Activated T-helper 1 cell treated with anti-CD3 and anti-CD28 coated beads, Interleukin-2, amount 50 U/mL, for 16 hours (primary cell): ENCODE measurements at regions not wholly inside any gene's neighbourhood (a gene's known extent, or its start where the extent isn't known, plus 50 kb on each side); places are given as distances from the start of the nearest gene placed in this dataset.
"Not testable (repeated sequence)": the region's sequence is repeated elsewhere in the genome, so short reads cannot be mapped to it uniquely, and the experiment has no call there.

Experiments used
- DNase-seq, 2 donors: peaks; one replicate each; pipeline ENCODE4 v3.0.0-alpha.2; 2020; ENCODE audit warnings: low read depth in 1 of 2, low spot score in 1 of 2

- no peak for DNase-seq
These were observed 600.5 kb upstream of the SLIT2 start for GRCh38 chr4:19650903-19651864.

GRCh38 chr4:19645589-19645988 is 606.1 kb upstream of the SLIT2 start:
- no peak for DNase-seq

- no peak for DNase-seq
These were observed 615.3 kb upstream of the SLIT2 start for GRCh38 chr4:19636451-19636850.

- DNase-seq = no peak
These were observed 619.9 kb upstream of the SLIT2 start for GRCh38 chr4:19631814-19632213.

- no peak for DNase-seq
These were observed 627.8 kb upstream of the SLIT2 start for GRCh38 chr4:19623866-19624265.

GRCh38 chr4:19615086-19615689 is 636.5 kb upstream of the SLIT2 start:
- no peak for DNase-seq

GRCh38 chr4:19614171-19614570 is 637.5 kb upstream of the SLIT2 start:
- DNase-seq = no peak

GRCh38 chr4:19596342-19596741 is 655.4 kb upstream of the SLIT2 start:
- no peak for DNase-seq

- no peak for DNase-seq
These were observed 659.3 kb upstream of the SLIT2 start for GRCh38 chr4:19592391-19592790.

GRCh38 chr4:19583827-19584569 is 667.7 kb upstream of the SLIT2 start:
- no peak for DNase-seq

GRCh38 chr4:19580095-19580494 is 671.6 kb upstream of the SLIT2 start:
- DNase-seq = no peak

- DNase-seq = no peak
These were observed 672.1 kb upstream of the SLIT2 start for GRCh38 chr4:19579608-19580007.

- no peak for DNase-seq
These were observed 674.6 kb upstream of the SLIT2 start for GRCh38 chr4:19577097-19577496.

- no peak for DNase-seq
These were observed 675.8 kb upstream of the SLIT2 start for GRCh38 chr4:19575924-19576323.

GRCh38 chr4:19566041-19566440 is 685.7 kb upstream of the SLIT2 start:
- no peak for DNase-seq

GRCh38 chr4:19562456-19562855 is 689.2 kb upstream of the SLIT2 start:
- DNase-seq = no peak

- no peak for DNase-seq
These were observed 694.5 kb upstream of the SLIT2 start for GRCh38 chr4:19557161-19557560.

- DNase-seq = not testable (repeated sequence)
These were observed 695.4 kb upstream of the SLIT2 start for GRCh38 chr4:19556276-19556675.

- no peak for DNase-seq
These were observed 704.2 kb upstream of the SLIT2 start for GRCh38 chr4:19547463-19547862.

GRCh38 chr4:19544446-19545125 is 707.1 kb upstream of the SLIT2 start:
- no peak for DNase-seq

- no peak for DNase-seq
These were observed 710.7 kb upstream of the SLIT2 start for GRCh38 chr4:19540859-19541540.
